DOHH2 (cell line): ENCODE measurements at regions not wholly inside any gene's neighbourhood (a gene's known extent, or its start where the extent isn't known, plus 50 kb on each side); places are given as distances from the start of the nearest gene placed in this dataset.

Experiments used
- H3F3A ChIP-seq: fragments of 200-600 bp; sonication (generic), shearing (Covaris generic); 2 replicates; pipeline ENCODE4 v1.6.0; 2016; ENCODE audit warnings: antibody characterized with exemption, mild to moderate bottlenecking; ENCODE audit not compliant: control insufficient read depth, insufficient read depth
- H3K27ac ChIP-seq: fragments of 200-600 bp; sonication (generic); 2 replicates; pipeline ENCODE4 v1.5.1; 2014; ENCODE audit warnings: low read depth, mild to moderate bottlenecking, low read length, moderate library complexity
- H3K27me3 ChIP-seq: fragments of 200-600 bp; sonication (generic); 2 replicates; pipeline ENCODE4 v1.6.1; 2014; ENCODE audit warnings: mild to moderate bottlenecking, low read length, mixed read lengths; ENCODE audit not compliant: control insufficient read depth
- H3K36me3 ChIP-seq: fragments of 200-600 bp; sonication (generic); 2 replicates; pipeline ENCODE4 v1.6.1; 2014; ENCODE audit warnings: mild to moderate bottlenecking, low read length, moderate library complexity, mixed read lengths; ENCODE audit not compliant: control insufficient read depth
- H3K4me1 ChIP-seq: fragments of 200-600 bp; sonication (generic); 2 replicates; pipeline ENCODE4 v1.6.1; 2014; ENCODE audit warnings: mild to moderate bottlenecking, low read length, mixed read lengths; ENCODE audit not compliant: control insufficient read depth
- H3K4me2 ChIP-seq: fragments of 200-600 bp; sonication (generic); 2 replicates; pipeline ENCODE4 v1.6.0; 2014; ENCODE audit warnings: mild to moderate bottlenecking, low read length, moderate library complexity
- H3K4me3 ChIP-seq: fragments of 200-600 bp; sonication (generic); 2 replicates; pipeline ENCODE4 v1.5.1; 2014; ENCODE audit warnings: mild to moderate bottlenecking, low read length, mixed read lengths
- H3K79me2 ChIP-seq: fragments of 200-600 bp; sonication (generic); 2 replicates; pipeline ENCODE4 v1.6.1; 2014; ENCODE audit warnings: mild to moderate bottlenecking, low read length, mixed read lengths; ENCODE audit not compliant: control insufficient read depth
- H3K9me2 ChIP-seq: fragments of 200-600 bp; sonication (generic); replicated peaks from 2 replicates; pipeline ENCODE4 v1.6.1; 2014; ENCODE audit warnings: mild to moderate bottlenecking, low read length, mixed read lengths; ENCODE audit not compliant: control insufficient read depth
- H3K9me3 ChIP-seq: fragments of 200-600 bp; sonication (generic); 2 replicates; pipeline ENCODE4 v1.6.1; 2014; ENCODE audit warnings: antibody characterized with exemption, low read length, mixed read lengths; ENCODE audit not compliant: control insufficient read depth, insufficient read depth
- H4K20me1 ChIP-seq: fragments of 200-600 bp; sonication (generic); 2 replicates; pipeline ENCODE4 v1.6.0; 2014; ENCODE audit warnings: low read depth, mild to moderate bottlenecking, antibody characterized with exemption, low read length, moderate library complexity; ENCODE audit not compliant: control insufficient read depth, insufficient read depth
- CTCF ChIP-seq: fragments of 200-600 bp; sonication (generic); IDR thresholded peaks from one replicate; pipeline ENCODE4 v1.5.1; 2014; ENCODE audit warnings: antibody characterized with exemption, mild to moderate bottlenecking, low read depth, low read length; ENCODE audit not compliant: poor library complexity, severe bottlenecking
- EZH2phosphoT487 ChIP-seq: fragments of 200-600 bp; sonication (generic); IDR thresholded peaks from 2 replicates; pipeline ENCODE4 v1.6.1; 2017; ENCODE audit warnings: borderline replicate concordance, mild to moderate bottlenecking, antibody characterized with exemption, low read length, moderate library complexity, mixed read lengths

GRCh38 chr9:104238668-104239067 lies 144.6 kb downstream of the SMC2 start:
- TF ChIP-seq CTCF (no peak), EZH2phosphoT487 (no peak)
- Histone ChIP-seq H3K36me3 (no peaks in the 10 kb centered on the region), H4K20me1 (no peaks in the 10 kb centered on the region), H3F3A (no peaks in the 10 kb centered on the region), H3K4me2 (no peak overlapping the region), H3K79me2 (no peaks in the 10 kb centered on the region), H3K9me3 (no peaks in the 10 kb centered on the region), H3K9me2 (no peaks in the 10 kb centered on the region), H3K27me3 (no peaks in the 10 kb centered on the region), H3K4me3 (no peak overlapping the region), H3K4me1 (no peaks in the 10 kb centered on the region), H3K27ac (no peak overlapping the region)

- H3K9me2 ChIP-seq: no peaks in the 10 kb centered on the region
- TF ChIP-seq CTCF (no peak), EZH2phosphoT487 (no peak)
- H3F3A ChIP-seq: no peaks in the 10 kb centered on the region
- no peak overlapping the region for H3K27ac ChIP-seq
- no peak overlapping the region for H3K4me2 ChIP-seq
- no peaks in the 10 kb centered on the region for H4K20me1 ChIP-seq
- H3K4me3 ChIP-seq: no peak overlapping the region
- H3K27me3 ChIP-seq: no peaks in the 10 kb centered on the region
- H3K79me2 ChIP-seq: no peaks in the 10 kb centered on the region
- H3K9me3 ChIP-seq: no peaks in the 10 kb centered on the region
- H3K36me3 ChIP-seq: no peaks in the 10 kb centered on the region
- H3K4me1 ChIP-seq: no peaks in the 10 kb centered on the region
Observed at GRCh38 chr9:104240890-104241289, 146.8 kb downstream of the SMC2 start.

- no peak overlapping the region for H3K4me3 ChIP-seq
- no peaks in the 10 kb centered on the region for H4K20me1 ChIP-seq
- no peak overlapping the region for H3K4me2 ChIP-seq
- H3F3A ChIP-seq: no peaks in the 10 kb centered on the region
- H3K9me2 ChIP-seq: no peaks in the 10 kb centered on the region
- no peaks in the 10 kb centered on the region for H3K9me3 ChIP-seq
- H3K79me2 ChIP-seq: no peaks in the 10 kb centered on the region
- no peaks in the 10 kb centered on the region for H3K27me3 ChIP-seq
- no peaks in the 10 kb centered on the region for H3K36me3 ChIP-seq
- no peak for TF ChIP-seq EZH2phosphoT487
- no peak for TF ChIP-seq CTCF
- no peaks in the 10 kb centered on the region for H3K4me1 ChIP-seq
- H3K27ac ChIP-seq: no peak overlapping the region
Observed at GRCh38 chr9:104245925-104246324, 151.8 kb downstream of the SMC2 start.
